ENCODE measurements at regions not wholly inside any gene's neighbourhood (a gene's known extent, or its start where the extent isn't known, plus 50 kb on each side); places are given as distances from the start of the nearest gene placed in this dataset.
A peak's percentile ranks its signal among the peaks of the same experiment; 100 is the strongest.

DNA sequence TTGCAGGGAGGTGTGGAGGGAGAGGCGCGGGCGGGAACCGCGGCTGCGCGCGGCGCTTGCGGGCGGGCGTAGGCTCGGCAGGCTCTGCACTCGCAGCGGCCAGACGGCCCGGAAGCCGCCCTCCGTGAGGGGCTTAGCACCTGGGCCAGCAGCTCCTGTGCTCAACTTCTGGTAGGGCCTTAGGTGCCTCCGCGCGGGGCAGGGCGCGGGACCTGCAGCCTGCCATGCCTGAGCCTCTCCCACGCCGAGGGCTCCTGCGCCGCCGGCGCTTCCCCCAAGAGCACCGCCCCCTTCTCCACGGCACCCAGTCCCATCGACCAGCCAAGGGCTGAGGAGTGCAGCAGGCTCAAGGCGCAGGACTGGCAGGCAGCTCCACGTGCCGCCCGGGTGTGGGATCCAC is 940.8 kb upstream of the PCDH9 start:
- no peaks in the 10 kb centered on the region for H3K9me3 ChIP-seq
- DNase-seq (no peak), ATAC-seq (no peak)
- intact Hi-C loops (cut with DNase I): no loop called here
- TF ChIP-seq CTCF (IDR thresholded peaks at IDR 0.05): no peak
- H3K36me3 ChIP-seq: no peaks in the 10 kb centered on the region
- H3K27me3 ChIP-seq: no peaks in the 10 kb centered on the region
- H3K4me1 ChIP-seq: no peaks in the 10 kb centered on the region
- no peak overlapping the region for H3K4me3 ChIP-seq
- H3K27ac ChIP-seq: no peak overlapping the region

GRCh38 chr13:68168448-68168847 is 938.3 kb upstream of the PCDH9 start:
- no peak for TF ChIP-seq CTCF (IDR thresholded peaks at IDR 0.05)
- H3K36me3 ChIP-seq: no peaks in the 10 kb centered on the region
- intact Hi-C loops (cut with DNase I): no loop called here
- H3K9me3 ChIP-seq: no peaks in the 10 kb centered on the region
- no peak overlapping the region for H3K27ac ChIP-seq
- no peaks in the 10 kb centered on the region for H3K4me1 ChIP-seq
- no peak overlapping the region for H3K4me3 ChIP-seq
- H3K27me3 ChIP-seq: no peaks in the 10 kb centered on the region
- ATAC-seq (no peak), DNase-seq (no peak)

- Histone ChIP-seq H3K36me3 (no peaks in the 10 kb centered on the region), H3K4me1 (no peaks in the 10 kb centered on the region), H3K9me3 (no peaks in the 10 kb centered on the region), H3K27ac (no peak overlapping the region), H3K4me3 (no peak overlapping the region), H3K27me3 (no peaks in the 10 kb centered on the region)
- no peak for DNase-seq
- intact Hi-C loops (cut with DNase I): no loop called here
- TF ChIP-seq CTCF (IDR thresholded peaks at IDR 0.05): no peak
- ATAC-seq: no peak
Measured at GRCh38 chr13:68160466-68160865, 930.3 kb upstream of the PCDH9 start.

GRCh38 chr13:68152414-68152813 is 922.3 kb upstream of the PCDH9 start:
- intact Hi-C loops (cut with DNase I): no loop called here
- DNase-seq: no peak
- H3K9me3 ChIP-seq: no peaks in the 10 kb centered on the region
- no peak for ATAC-seq
- H3K27me3 ChIP-seq: no peaks in the 10 kb centered on the region
- no peak overlapping the region for H3K27ac ChIP-seq
- no peak overlapping the region for H3K4me3 ChIP-seq
- H3K4me1 ChIP-seq: no peaks in the 10 kb centered on the region
- no peaks in the 10 kb centered on the region for H3K36me3 ChIP-seq
- no peak for TF ChIP-seq CTCF (IDR thresholded peaks at IDR 0.05)

DNA sequence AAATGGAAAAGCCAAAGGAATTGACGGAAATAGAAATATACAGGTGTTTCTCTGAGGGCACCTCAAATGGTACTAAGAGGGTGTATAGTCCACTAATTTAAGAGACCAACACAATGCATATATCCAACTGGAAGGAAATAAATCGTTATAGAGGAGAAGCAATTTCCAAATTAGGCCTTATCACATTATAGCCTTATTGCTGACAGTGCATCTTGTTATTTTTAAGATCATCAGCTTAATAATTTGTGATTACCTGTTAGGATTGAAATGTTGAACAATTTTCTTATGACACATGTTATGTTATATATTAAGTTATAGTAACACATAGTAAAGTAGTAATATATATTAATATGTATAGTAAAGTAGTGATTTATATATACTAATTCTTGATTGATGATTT is 915.7 kb upstream of the PCDH9 start:
- no peak overlapping the region for H3K4me3 ChIP-seq
- H3K4me1 ChIP-seq: no peaks in the 10 kb centered on the region
- TF ChIP-seq CTCF (IDR thresholded peaks at IDR 0.05): no peak
- ATAC-seq: no peak
- intact Hi-C loops (cut with DNase I): no loop called here
- H3K9me3 ChIP-seq: no peaks in the 10 kb centered on the region
- no peak for DNase-seq
- no peaks in the 10 kb centered on the region for H3K36me3 ChIP-seq
- H3K27ac ChIP-seq: no peak overlapping the region
- no peaks in the 10 kb centered on the region for H3K27me3 ChIP-seq

DNA sequence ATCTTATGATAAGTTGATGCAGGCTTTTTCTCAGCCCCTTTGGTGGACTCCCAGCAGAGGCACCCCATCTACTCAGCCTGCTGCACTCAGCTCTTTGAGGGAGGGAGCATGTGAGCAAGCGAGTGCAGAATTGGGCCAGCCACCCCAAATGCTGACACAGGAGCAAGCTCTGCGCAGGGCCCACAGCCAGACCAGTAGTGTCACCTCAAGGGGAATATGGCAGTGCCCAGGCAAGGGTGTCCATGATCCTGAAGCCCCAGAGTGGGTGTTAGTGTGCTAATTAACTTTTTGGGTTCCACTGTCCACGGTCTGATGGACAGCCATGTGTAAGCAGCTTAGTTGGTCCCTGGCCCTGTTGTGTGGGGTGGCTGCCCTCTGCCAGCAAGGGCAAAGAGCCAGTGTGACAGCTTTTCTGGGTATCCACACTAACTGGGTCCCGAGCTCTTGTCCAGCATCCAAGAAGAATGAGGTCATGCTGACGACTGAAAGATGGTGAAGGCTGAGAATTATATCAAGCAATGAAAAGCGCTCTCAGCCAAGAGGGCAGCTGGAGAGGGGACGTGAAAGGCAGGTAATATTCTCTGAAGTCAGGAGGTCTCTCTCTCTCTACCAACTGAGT is 898.3 kb upstream of the PCDH9 start:
- Histone ChIP-seq H3K27ac (no peak overlapping the region), H3K4me3 (no peak overlapping the region), H3K27me3 (no peaks in the 10 kb centered on the region), H3K36me3 (no peaks in the 10 kb centered on the region), H3K4me1 (no peaks in the 10 kb centered on the region), H3K9me3 (no peaks in the 10 kb centered on the region)
- peak; percentile 15 for ATAC-seq
- DNase-seq: no peak
- TF ChIP-seq CTCF (IDR thresholded peaks at IDR 0.05): no peak
- intact Hi-C loops (cut with DNase I): no loop called here
